Inflammatory macrophage treated with lipopolysaccharide for 4 hours (primary cell): ENCODE measurements at regions not wholly inside any gene's neighbourhood (a gene's known extent, or its start where the extent isn't known, plus 50 kb on each side); places are given as distances from the start of the nearest gene placed in this dataset.
"Not testable (repeated sequence)": the region's sequence is repeated elsewhere in the genome, so short reads cannot be mapped to it uniquely, and the experiment has no call there.

Experiments
- DNase-seq: peaks from one replicate; pipeline ENCODE4 v3.0.0-alpha.2; 2020

GRCh38 chr2:17362956-17363355, 155.3 kb downstream of the RAD51AP2 start:
- no peak for DNase-seq

- DNase-seq: no peak
Observed at GRCh38 chr2:17355608-17356329, 162.5 kb downstream of the RAD51AP2 start.

- DNase-seq: no peak
Observed at GRCh38 chr2:17353263-17353662, 165.0 kb downstream of the RAD51AP2 start.

GRCh38 chr2:17342692-17343091, 175.5 kb downstream of the RAD51AP2 start:
- not testable (repeated sequence) for DNase-seq

- no peak for DNase-seq
Observed at GRCh38 chr2:17337507-17337906, 180.7 kb downstream of the RAD51AP2 start.

- no peak for DNase-seq
Observed at GRCh38 chr2:17336458-17336857, 181.8 kb downstream of the RAD51AP2 start.

GRCh38 chr2:17334300-17334699, 183.9 kb downstream of the RAD51AP2 start:
- DNase-seq: no peak

- DNase-seq: no peak
Observed at GRCh38 chr2:17331636-17332035, 186.6 kb downstream of the RAD51AP2 start.

GRCh38 chr2:17328161-17328560, 190.1 kb downstream of the RAD51AP2 start:
- no peak for DNase-seq

GRCh38 chr2:17327649-17328048, 190.6 kb downstream of the RAD51AP2 start:
- no peak for DNase-seq

- no peak for DNase-seq
Observed at GRCh38 chr2:17326717-17327116, 191.5 kb downstream of the RAD51AP2 start.

- DNase-seq: no peak
Observed at GRCh38 chr2:17323697-17324096, 194.5 kb downstream of the RAD51AP2 start.

- DNase-seq: no peak
Observed at GRCh38 chr2:17322461-17322860, 195.8 kb downstream of the RAD51AP2 start.

- DNase-seq: no peak
Observed at GRCh38 chr2:17319090-17319489, 199.2 kb downstream of the RAD51AP2 start.

- no peak for DNase-seq
Observed at GRCh38 chr2:17318013-17318412, 200.2 kb downstream of the RAD51AP2 start.

- DNase-seq: no peak
Observed at GRCh38 chr2:17317439-17317976, 200.7 kb downstream of the RAD51AP2 start.

GRCh38 chr2:17313261-17313660, 205.0 kb downstream of the RAD51AP2 start:
- no peak for DNase-seq

- no peak for DNase-seq
Observed at GRCh38 chr2:17311771-17312511, 206.3 kb downstream of the RAD51AP2 start.

- DNase-seq: no peak
Observed at GRCh38 chr2:17311106-17311619, 207.1 kb downstream of the RAD51AP2 start.

GRCh38 chr2:17309741-17310339, 208.4 kb downstream of the RAD51AP2 start:
- DNase-seq: peak; percentile 64

GRCh38 chr2:17309181-17309580, 209.1 kb downstream of the RAD51AP2 start:
- DNase-seq: no peak

GRCh38 chr2:17306706-17307105, 211.5 kb downstream of the RAD51AP2 start:
- no peak for DNase-seq

GRCh38 chr2:17306219-17306618, 212.0 kb downstream of the RAD51AP2 start:
- DNase-seq: no peak

- DNase-seq: no peak
Observed at GRCh38 chr2:17303521-17303920, 214.7 kb downstream of the RAD51AP2 start.
